NCI-H748 treated with DMSO at 0.1 percent for 48 hours (cell line): ENCODE measurements at regions not wholly inside any gene's neighbourhood (a gene's known extent, or its start where the extent isn't known, plus 50 kb on each side); places are given as distances from the start of the nearest gene placed in this dataset.
A peak's percentile ranks its signal among the peaks of the same experiment; 100 is the strongest.

Experiments used
- DNase-seq: peaks from one replicate; lab custom pipeline; 2025; lab: John Stamatoyannopoulos, UW

GRCh38 chr20:39702701-39703349, 740.7 kb downstream of the DHX35 start:
- no peak for DNase-seq

GRCh38 chr20:39700528-39700927, 738.4 kb downstream of the DHX35 start:
- DNase-seq: no peak

- no peak for DNase-seq
Measured at GRCh38 chr20:39699166-39699725, 737.1 kb downstream of the DHX35 start.

GRCh38 chr20:39698752-39699151, 736.6 kb downstream of the DHX35 start:
- no peak for DNase-seq

GRCh38 chr20:39691151-39691862, 729.2 kb downstream of the DHX35 start:
- no peak for DNase-seq

GRCh38 chr20:39676857-39677391, 714.8 kb downstream of the DHX35 start:
- DNase-seq: no peak

- DNase-seq: no peak
Measured at GRCh38 chr20:39676241-39676640, 714.1 kb downstream of the DHX35 start.

GRCh38 chr20:39674842-39675241, 712.7 kb downstream of the DHX35 start:
- no peak for DNase-seq

- DNase-seq: no peak
Measured at GRCh38 chr20:39670988-39671387, 708.8 kb downstream of the DHX35 start.

GRCh38 chr20:39669659-39670058, 707.5 kb downstream of the DHX35 start:
- DNase-seq: no peak

GRCh38 chr20:39668038-39668437, 705.9 kb downstream of the DHX35 start:
- DNase-seq: no peak

- DNase-seq: no peak
Measured at GRCh38 chr20:39661833-39662232, 699.7 kb downstream of the DHX35 start.

GRCh38 chr20:39660965-39661364, 698.8 kb downstream of the DHX35 start:
- no peak for DNase-seq

- no peak for DNase-seq
Measured at GRCh38 chr20:39660226-39660625, 698.1 kb downstream of the DHX35 start.

GRCh38 chr20:39658662-39659409, 696.7 kb downstream of the DHX35 start:
- no peak for DNase-seq

GRCh38 chr20:39654171-39654570, 692.0 kb downstream of the DHX35 start:
- DNase-seq: no peak

GRCh38 chr20:39651645-39652325, 689.6 kb downstream of the DHX35 start:
- no peak for DNase-seq

- no peak for DNase-seq
Measured at GRCh38 chr20:39646874-39647413, 684.8 kb downstream of the DHX35 start.

GRCh38 chr20:39645131-39645530, 683.0 kb downstream of the DHX35 start:
- peak; percentile 52 for DNase-seq

- no peak for DNase-seq
Measured at GRCh38 chr20:39643292-39643691, 681.1 kb downstream of the DHX35 start.

- no peak for DNase-seq
Measured at GRCh38 chr20:39641423-39641822, 679.3 kb downstream of the DHX35 start.

GRCh38 chr20:39640147-39640546, 678.0 kb downstream of the DHX35 start:
- DNase-seq: no peak
